IMR-90 (cell line): ENCODE measurements at regions not wholly inside any gene's neighbourhood (a gene's known extent, or its start where the extent isn't known, plus 50 kb on each side); places are given as distances from the start of the nearest gene placed in this dataset.

Experiments
- ATAC-seq: fragments of 200-7000 bp; cut with Tn5 transposase; 2 replicates; pipeline ENCODE4 v1.9.1; 2020; ENCODE audit warnings: low read depth, mild to moderate bottlenecking, moderate library complexity
- BruUV-seq: library from RNA; stranded (reverse); fragments of 400-500 nt; replicated peaks from 2 replicates; lab custom pipeline; 2021; lab: Mats Ljungman, UMichigan
- CTCF ChIA-PET: fragments of 300-600 bp; formaldehyde crosslinking; extraction: SDS; loops from one replicate; lab custom pipeline; 2021; ENCODE audit warnings: antibody characterized with exemption; lab: Yijun Ruan, JAX
- POLR2A ChIA-PET: fragments of 300-600 bp; sonication (Branson Sonifier 250); formaldehyde crosslinking; loops from one replicate; lab custom pipeline; 2022; ENCODE audit warnings: antibody characterized with exemption; ENCODE audit not compliant: unreplicated experiment; lab: Charles Lee
- DNase-seq: peaks from one replicate; pipeline ENCODE4 v3.0.0; 2013
- H2AFZ ChIP-seq: replicated peaks from 2 replicates; pipeline ENCODE3; 2013; ENCODE audit warnings: low read length, mild to moderate bottlenecking; ENCODE audit not compliant: poor library complexity
- H2AK5ac ChIP-seq: 2 replicates; pipeline ENCODE4 v1.6.1; 2013; ENCODE audit warnings: low read depth, low read length, inconsistent platforms
- H2AK9ac ChIP-seq: replicated peaks from 2 replicates; pipeline ENCODE3; 2013; ENCODE audit warnings: mild to moderate bottlenecking, low read depth, low read length, moderate library complexity; ENCODE audit not compliant: poor library complexity
- H2BK120ac ChIP-seq: 2 replicates; pipeline ENCODE4 v1.6.1; 2013; ENCODE audit warnings: low read depth, low read length, inconsistent platforms
- H2BK15ac ChIP-seq: 3 replicates; pipeline ENCODE4 v1.6.1; 2013; ENCODE audit warnings: low read depth, low read length, inconsistent platforms
- H2BK20ac ChIP-seq: 2 replicates; pipeline ENCODE4 v1.6.1; 2013; ENCODE audit warnings: low read depth, mild to moderate bottlenecking, inconsistent platforms, low read length, moderate library complexity
- H2BK5ac ChIP-seq: 2 replicates; pipeline ENCODE4 v1.6.1; 2013; ENCODE audit warnings: mild to moderate bottlenecking, low read depth, low read length, inconsistent platforms; ENCODE audit not compliant: poor library complexity, severe bottlenecking
- H3K14ac ChIP-seq: replicated peaks from 2 replicates; pipeline ENCODE4 v1.6.1; 2013; ENCODE audit warnings: low read depth, low read length, inconsistent platforms
- H3K18ac ChIP-seq: 2 replicates; pipeline ENCODE4 v1.6.1; 2013; ENCODE audit warnings: low read depth, low read length, control low read depth
- H3K23ac ChIP-seq: 2 replicates; pipeline ENCODE4 v1.6.1; 2013; ENCODE audit warnings: low read depth, low read length, inconsistent platforms
- H3K27ac ChIP-seq: 2 replicates; pipeline ENCODE4 v1.5.1; 2013; ENCODE audit warnings: mild to moderate bottlenecking, control low read depth, low read length; ENCODE audit not compliant: insufficient read depth
- H3K27me3 ChIP-seq: 2 replicates; pipeline ENCODE4 v1.6.1; 2013; ENCODE audit warnings: low read length; ENCODE audit not compliant: control insufficient read depth, insufficient read depth
- H3K36me3 ChIP-seq: 2 replicates; pipeline ENCODE4 v1.6.1; 2013; ENCODE audit warnings: low read length, mixed read lengths; ENCODE audit not compliant: control insufficient read depth, insufficient read depth
- H3K4ac ChIP-seq: 2 replicates; pipeline ENCODE4 v1.6.1; 2013; ENCODE audit warnings: low read depth, low read length, inconsistent platforms
- H3K4me1 ChIP-seq: 2 replicates; pipeline ENCODE4 v1.6.1; 2013; ENCODE audit warnings: low read length, mixed read lengths; ENCODE audit not compliant: control insufficient read depth, insufficient read depth
- H3K4me2 ChIP-seq: 2 replicates; pipeline ENCODE4 v1.6.1; 2013; ENCODE audit warnings: low read depth, mild to moderate bottlenecking, control low read depth, low read length, moderate library complexity
- H3K4me3 ChIP-seq: 2 replicates; pipeline ENCODE4 v1.5.1; 2013; ENCODE audit warnings: low read depth, mild to moderate bottlenecking, control low read depth, low read length, moderate library complexity; ENCODE audit not compliant: insufficient read depth
- H3K56ac ChIP-seq: 2 replicates; pipeline ENCODE4 v1.6.1; 2013; ENCODE audit warnings: low read length, inconsistent platforms; ENCODE audit not compliant: insufficient read depth; ENCODE audit errors: extremely low read depth
- H3K79me1 ChIP-seq, 2 experiments: 2 replicates each; pipeline ENCODE4 v1.6.1; 2013; ENCODE audit warnings: low read length in 2 of 2, inconsistent platforms in 1 of 2, low read depth in 1 of 2
- H3K9ac ChIP-seq: 2 replicates; pipeline ENCODE4 v1.6.1; 2013; ENCODE audit warnings: low read depth, low read length, control low read depth
- H3K9me1 ChIP-seq: 2 replicates; pipeline ENCODE4 v1.6.1; 2013; ENCODE audit warnings: low read length, inconsistent platforms; ENCODE audit not compliant: insufficient read depth
- H3K9me3 ChIP-seq: 2 replicates; pipeline ENCODE4 v1.6.1; 2013; ENCODE audit warnings: low read length; ENCODE audit not compliant: control insufficient read depth, insufficient read depth
- H4K20me1 ChIP-seq: 2 replicates; pipeline ENCODE4 v1.6.1; 2013; ENCODE audit warnings: low read length, inconsistent platforms; ENCODE audit not compliant: insufficient read depth
- H4K5ac ChIP-seq: 2 replicates; pipeline ENCODE4 v1.6.1; 2013; ENCODE audit warnings: mild to moderate bottlenecking, low read depth, low read length, control low read depth
- H4K8ac ChIP-seq, 2 experiments: 2 replicates each; pipeline ENCODE4 v1.6.1; 2013; ENCODE audit warnings: low read depth in 2 of 2, low read length in 2 of 2, control low read depth in 1 of 2, inconsistent platforms in 1 of 2
- H4K91ac ChIP-seq: 2 replicates; pipeline ENCODE4 v1.6.1; 2013; ENCODE audit warnings: low read depth, low read length, inconsistent platforms; ENCODE audit not compliant: insufficient read depth
- BHLHE40 ChIP-seq: fragments of 150-350 bp; IDR thresholded peaks from 2 replicates; pipeline ENCODE4 v1.6.1; 2016; ENCODE audit warnings: mild to moderate bottlenecking, low read depth, low read length
- CEBPB ChIP-seq: IDR thresholded peaks from 2 replicates; pipeline ENCODE4 v1.6.1; 2012; ENCODE audit warnings: low read depth, low read length, improper control_type of control experiment
- CHD1 ChIP-seq: IDR thresholded peaks from 2 replicates; pipeline ENCODE4 v1.6.1; 2012; ENCODE audit warnings: low read depth, low read length, improper control_type of control experiment
- CTCF ChIP-seq: conservative IDR thresholded peaks from 2 replicates; pipeline ENCODE4 v1.5.1; 2012; ENCODE audit warnings: mild to moderate bottlenecking, low read depth, low read length, improper control_type of control experiment
- ELK1 ChIP-seq: fragments of 150-350 bp; IDR thresholded peaks from 2 replicates; pipeline ENCODE4 v1.6.1; 2016; ENCODE audit warnings: low read depth, mild to moderate bottlenecking, low read length, moderate library complexity, borderline replicate concordance
- FOS ChIP-seq: fragments of 150-350 bp; IDR thresholded peaks from 2 replicates; pipeline ENCODE4 v1.6.1; 2016; ENCODE audit warnings: low read depth, low read length
- MAFK ChIP-seq: IDR thresholded peaks from 2 replicates; pipeline ENCODE4 v1.6.1; 2012; ENCODE audit warnings: low read depth, low read length, improper control_type of control experiment
- MAZ ChIP-seq: IDR thresholded peaks from 2 replicates; pipeline ENCODE4 v1.6.1; 2012; ENCODE audit warnings: low read depth, mild to moderate bottlenecking, low read length, improper control_type of control experiment, moderate library complexity, borderline replicate concordance
- MXI1 ChIP-seq: IDR thresholded peaks from 2 replicates; pipeline ENCODE4 v1.6.1; 2012; ENCODE audit warnings: low read depth, mild to moderate bottlenecking, low read length, moderate library complexity, borderline replicate concordance
- NFE2L2 ChIP-seq: fragments of 150-350 bp; IDR thresholded peaks from 2 replicates; pipeline ENCODE4 v1.6.1; 2016; ENCODE audit warnings: low read depth, mild to moderate bottlenecking, low read length
- POLR2A ChIP-seq: IDR thresholded peaks from 2 replicates; pipeline ENCODE4 v1.6.1; 2012; ENCODE audit warnings: mild to moderate bottlenecking, low read depth, low read length
- RAD21 ChIP-seq: IDR thresholded peaks from 2 replicates; pipeline ENCODE4 v1.6.1; 2012; ENCODE audit warnings: low read length, improper control_type of control experiment
- RCOR1 ChIP-seq: IDR thresholded peaks from 2 replicates; pipeline ENCODE4 v1.6.1; 2012; ENCODE audit warnings: mild to moderate bottlenecking, low read length, improper control_type of control experiment; ENCODE audit not compliant: insufficient replicate concordance
- RFX5 ChIP-seq: IDR thresholded peaks from 2 replicates; pipeline ENCODE4 v1.8.0; 2012; ENCODE audit warnings: low read depth, mild to moderate bottlenecking, low read length, moderate library complexity
- SMC3 ChIP-seq: fragments of 150-350 bp; IDR thresholded peaks from 2 replicates; pipeline ENCODE4 v1.6.1; 2016; ENCODE audit warnings: low read depth, mild to moderate bottlenecking, antibody characterized with exemption, low read length, moderate library complexity
- USF2 ChIP-seq: fragments of 150-350 bp; IDR thresholded peaks from 2 replicates; pipeline ENCODE4 v1.6.1; 2017; ENCODE audit warnings: mild to moderate bottlenecking, antibody characterized with exemption, low read length, low read depth
- WGBS, 2 experiments: methylation state at CpG; one replicate each; pipeline versions ENCODE4 v1.1.5 to v1.1.7; 2013; ENCODE audit warnings: missing lambda C conversion rate in 2 of 2; ENCODE audit not compliant: insufficient read length in 1 of 2; ENCODE audit errors: extremely low coverage in 2 of 2; 5-methylcytosine and 5-hydroxymethylcytosine counted together
- dilution Hi-C: fragments of 300-500 bp; cut with HindIII; formaldehyde crosslinking; loops from one replicate; pipeline ENCODE4 v1.14.3; 2018; ENCODE audit warnings: low sequenced_read_pairs; ENCODE audit not compliant: unreplicated experiment
- in situ Hi-C: fragments of 300-500 bp; cut with MboI; formaldehyde crosslinking; loops from 3 replicates; pipeline ENCODE4 v1.14.3; 2019; ENCODE audit warnings: low sequenced_read_pairs, inconsistent platforms, mixed read lengths
- intact Hi-C: fragments of 100-400 bp; cut with micrococcal nuclease; formaldehyde crosslinking; loops from 2 replicates; pipeline ENCODE4 v1.10.0; 2022

- POLR2A ChIA-PET, result no interaction called here
- ATAC-seq, result no peak
- intact Hi-C loops (no loop called here), in situ Hi-C loops (no loop called here), dilution Hi-C loops (no loop called here)
- Histone ChIP-seq H3K36me3 (no peaks in the 10 kb centered on the region), H3K9me3 (no peaks in the 10 kb centered on the region), H2BK20ac (no peak overlapping the region), H4K8ac (no peak overlapping the region), H2BK120ac (no peak overlapping the region), H4K20me1 (no peaks in the 10 kb centered on the region), H3K27me3 (no peaks in the 10 kb centered on the region), H3K23ac (no peak overlapping the region), H3K9me1 (no peaks in the 10 kb centered on the region), H3K4me3 (no peak overlapping the region), H3K18ac (no peak overlapping the region), H2BK5ac (no peak overlapping the region), H3K79me1 (no peaks in the 10 kb centered on the region), H2AK9ac (no peak overlapping the region), H2BK15ac (no peak overlapping the region), H3K4me1 (peaks cover 5% of the 10 kb centered on the region), H2AK5ac (no peak overlapping the region), H4K91ac (no peak overlapping the region), H3K4me2 (no peak overlapping the region), H3K27ac (no peak overlapping the region), H3K4ac (no peak overlapping the region), H3K14ac (no peak overlapping the region), H3K56ac (no peak overlapping the region), H3K9ac (no peak overlapping the region), H2AFZ (no peak overlapping the region), H4K5ac (no peak overlapping the region)
- DNase-seq, result no peak
- no TSS peak for BruUV-seq
- 50% methylated on average over 1 of the region's 4 CpGs; no CpG with 5 or more reads in 1 of the 2 experiments for WGBS, 2 experiments
- CTCF ChIA-PET, result no interaction called here
- no peak for TF ChIP-seq RCOR1
- no peak for TF ChIP-seq MXI1
- TF ChIP-seq ELK1, result no peak
- TF ChIP-seq CEBPB, result no peak
- no peak for TF ChIP-seq CTCF
- TF ChIP-seq RAD21, result no peak
- no peak for TF ChIP-seq SMC3
- no peak for TF ChIP-seq MAFK
- TF ChIP-seq RFX5, result no peak
- TF ChIP-seq FOS, result no peak
- no peak for TF ChIP-seq CHD1
- no peak for TF ChIP-seq NFE2L2
- TF ChIP-seq MAZ, result no peak
- TF ChIP-seq POLR2A, result no peak
- TF ChIP-seq BHLHE40, result no peak
- no peak for TF ChIP-seq USF2
Measured at GRCh38 chr12:76696186-76696585, 67.7 kb upstream of the ZDHHC17 start.
